Caco-2 (cell line): ENCODE measurements at regions not wholly inside any gene's neighbourhood (a gene's known extent, or its start where the extent isn't known, plus 50 kb on each side); places are given as distances from the start of the nearest gene placed in this dataset.

Experiments
- BruUV-seq: library from RNA; stranded (reverse); fragments of 400-500 nt; replicated peaks from 2 replicates; lab custom pipeline; 2021; lab: Mats Ljungman, UMichigan
- CTCF ChIA-PET: fragments of 300-600 bp; sonication (Branson Sonifier 250); formaldehyde crosslinking; loops from one replicate; lab custom pipeline; 2022; ENCODE audit warnings: antibody characterized with exemption; lab: Charles Lee
- POLR2A ChIA-PET: fragments of 300-600 bp; sonication (Branson Sonifier 250); formaldehyde crosslinking; loops from one replicate; lab custom pipeline; 2022; ENCODE audit warnings: antibody characterized with exemption; lab: Charles Lee
- DNase-seq, 2 experiments: peaks; one replicate each; pipeline versions ENCODE4 v3.0.0 to v3.0.0-alpha.2; 2020 to 2022
- H3K27me3 ChIP-seq: replicated peaks from 2 replicates; pipeline ENCODE4 v1.6.0; 2011; ENCODE audit warnings: low read length; ENCODE audit not compliant: control insufficient read depth, insufficient read depth
- H3K36me3 ChIP-seq: 2 replicates; pipeline ENCODE4 v1.5.1; 2011; ENCODE audit warnings: low read length; ENCODE audit not compliant: control insufficient read depth, insufficient read depth
- H3K4me1 ChIP-seq: fragments of 250-450 bp; sonication (Bioruptor Pico); 2 replicates; pipeline ENCODE4 v1.5.1; 2020; ENCODE audit warnings: mild to moderate bottlenecking
- H3K4me3 ChIP-seq: 2 replicates; pipeline ENCODE4 v1.5.1; 2011; ENCODE audit warnings: low read depth, mild to moderate bottlenecking, control low read depth, low read length
- H3K9me3 ChIP-seq: fragments of 250-450 bp; sonication (Bioruptor Pico); 2 replicates; pipeline ENCODE4 v1.5.1; 2020; ENCODE audit warnings: mild to moderate bottlenecking, moderate library complexity
- H3K27ac Mint-ChIP-seq: one replicate; pipeline ENCODE4 v1.8.0; 2022; ENCODE audit warnings: mixed read lengths; ENCODE audit not compliant: unreplicated experiment
- H3K27me3 Mint-ChIP-seq: one replicate; pipeline ENCODE4 v1.8.0; 2022; ENCODE audit warnings: mixed read lengths; ENCODE audit not compliant: insufficient read depth, unreplicated experiment
- H3K36me3 Mint-ChIP-seq: one replicate; pipeline ENCODE4 v1.8.0; 2022; ENCODE audit warnings: mild to moderate bottlenecking, mixed read lengths; ENCODE audit not compliant: insufficient read depth, unreplicated experiment
- H3K4me1 Mint-ChIP-seq: one replicate; pipeline ENCODE4 v1.8.0; 2022; ENCODE audit warnings: low read depth, mixed read lengths; ENCODE audit not compliant: unreplicated experiment
- H3K4me3 Mint-ChIP-seq: one replicate; pipeline ENCODE4 v1.8.0; 2022; ENCODE audit warnings: mild to moderate bottlenecking, moderate library complexity, mixed read lengths; ENCODE audit not compliant: unreplicated experiment
- H3K9me3 Mint-ChIP-seq: one replicate; pipeline ENCODE4 v1.8.0; 2022; ENCODE audit warnings: mixed read lengths; ENCODE audit not compliant: unreplicated experiment
- CTCF ChIP-seq, 2 experiments: fragments of 200-600 bp in 1 of 2; IDR thresholded peaks; 1 replicate in 1 of 2; 2 replicates in 1 of 2; pipeline versions ENCODE4 v1.5.1 to v1.8.0; 2011 to 2022; ENCODE audit warnings: antibody characterized with exemption in 1 of 2, control low read depth in 1 of 2, inconsistent platforms in 1 of 2, low read depth in 1 of 2, low read length in 1 of 2, mild to moderate bottlenecking in 1 of 2, moderate library complexity in 1 of 2; ENCODE audit not compliant: insufficient read depth in 1 of 2, severe bottlenecking in 1 of 2, unreplicated experiment in 1 of 2
- intact Hi-C: fragments of 100-400 bp; cut with micrococcal nuclease; formaldehyde crosslinking; loops from one replicate; pipeline ENCODE4 v1.10.0; 2022; ENCODE audit not compliant: unreplicated experiment

GRCh38 chr10:62710182-62710581, 94.3 kb upstream of the ADO start:
- Histone ChIP-seq H3K36me3 (no peaks in the 10 kb centered on the region), H3K4me3 (no peak overlapping the region), H3K27me3 (no peaks in the 10 kb centered on the region), H3K9me3 (no peaks in the 10 kb centered on the region), H3K4me1 (no peaks in the 10 kb centered on the region)
- BruUV-seq: no TSS peak
- no peaks in the 10 kb centered on the region for H3K4me1 Mint-ChIP-seq
- no peak overlapping the region for H3K4me3 Mint-ChIP-seq
- H3K9me3 Mint-ChIP-seq: peaks cover 22% of the 10 kb centered on the region
- CTCF ChIA-PET: no interaction called here
- POLR2A ChIA-PET: no interaction called here
- no peaks in the 10 kb centered on the region for H3K36me3 Mint-ChIP-seq
- H3K27ac Mint-ChIP-seq: no peak overlapping the region
- no peak for TF ChIP-seq CTCF (IDR thresholded peaks at IDR 0.05; ENCODE audit: insufficient read depth in 1 of 2, low read depth in 1 of 2, low read length in 1 of 2, severe bottlenecking in 1 of 2, unreplicated experiment in 1 of 2)
- no peak for DNase-seq
- intact Hi-C loops: no loop called here
- peaks cover 8% of the 10 kb centered on the region for H3K27me3 Mint-ChIP-seq

- Histone ChIP-seq H3K27me3 (no peaks in the 10 kb centered on the region), H3K9me3 (no peaks in the 10 kb centered on the region), H3K36me3 (no peaks in the 10 kb centered on the region), H3K4me3 (no peak overlapping the region), H3K4me1 (peaks cover 9% of the 10 kb centered on the region)
- no peaks in the 10 kb centered on the region for H3K27me3 Mint-ChIP-seq
- BruUV-seq: no TSS peak
- no peak for TF ChIP-seq CTCF (IDR thresholded peaks at IDR 0.05; ENCODE audit: insufficient read depth in 1 of 2, low read depth in 1 of 2, low read length in 1 of 2, severe bottlenecking in 1 of 2, unreplicated experiment in 1 of 2)
- ChIA-PET CTCF (no interaction called here), POLR2A (no interaction called here)
- no peak overlapping the region for H3K27ac Mint-ChIP-seq
- H3K9me3 Mint-ChIP-seq: peaks cover 12% of the 10 kb centered on the region
- H3K4me1 Mint-ChIP-seq: no peaks in the 10 kb centered on the region
- DNase-seq: no peak
- intact Hi-C loops: no loop called here
- no peaks in the 10 kb centered on the region for H3K36me3 Mint-ChIP-seq
- H3K4me3 Mint-ChIP-seq: no peak overlapping the region
Measured at GRCh38 chr10:62715383-62715782, 89.1 kb upstream of the ADO start.

GRCh38 chr10:62718585-62718984, 85.9 kb upstream of the ADO start:
- Histone ChIP-seq H3K4me1 (peaks cover 9% of the 10 kb centered on the region), H3K27me3 (no peaks in the 10 kb centered on the region), H3K9me3 (no peaks in the 10 kb centered on the region), H3K4me3 (no peak overlapping the region), H3K36me3 (no peaks in the 10 kb centered on the region)
- intact Hi-C loops: no loop called here
- no peak for TF ChIP-seq CTCF (IDR thresholded peaks at IDR 0.05; ENCODE audit: insufficient read depth in 1 of 2, low read depth in 1 of 2, low read length in 1 of 2, severe bottlenecking in 1 of 2, unreplicated experiment in 1 of 2)
- Mint-ChIP-seq H3K27ac (no peak overlapping the region), H3K36me3 (no peaks in the 10 kb centered on the region), H3K27me3 (peaks cover 4% of the 10 kb centered on the region), H3K4me3 (no peak overlapping the region), H3K4me1 (no peaks in the 10 kb centered on the region), H3K9me3 (no peaks in the 10 kb centered on the region)
- ChIA-PET POLR2A (no interaction called here), CTCF (no interaction called here)
- no TSS peak for BruUV-seq
- no peak for DNase-seq
